ENCODE measurements at regions not wholly inside any gene's neighbourhood (a gene's known extent, or its start where the extent isn't known, plus 50 kb on each side); places are given as distances from the start of the nearest gene placed in this dataset.

- DNase-seq, result no peak
Observed at GRCh38 chr6:102333736-102334135, 940.2 kb downstream of the GRIK2 start.

DNA sequence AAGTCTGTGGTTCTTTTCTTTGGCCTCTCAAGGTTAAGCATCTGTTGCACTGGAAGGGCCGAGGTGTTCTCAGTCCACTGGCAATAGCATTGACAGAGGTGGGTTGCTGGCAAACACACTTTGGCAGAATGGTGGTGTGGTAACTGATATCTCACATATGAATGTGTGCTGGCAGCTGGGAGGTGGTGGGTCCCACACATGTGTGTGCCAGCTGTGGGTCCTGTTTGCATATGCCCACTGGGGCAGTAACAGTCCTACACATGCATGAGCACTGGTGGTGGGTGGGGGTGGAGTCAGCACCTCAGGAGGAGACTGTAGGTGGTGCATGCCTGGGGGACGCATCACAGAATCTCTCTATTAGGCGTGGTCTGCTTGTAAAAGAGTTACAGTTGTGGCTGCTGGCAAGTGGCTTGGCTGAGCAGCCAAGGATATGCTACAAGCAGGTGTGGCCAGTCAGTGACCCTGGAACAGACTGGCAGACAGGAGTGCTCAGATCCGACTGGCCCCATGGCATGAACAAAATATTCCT, 934.3 kb downstream of the GRIK2 start:
- H3K36me3 ChIP-seq (ENCODE audit: low read depth), result no peaks in the 10 kb centered on the region
- no peak for TF ChIP-seq CTCF (IDR thresholded peaks at IDR 0.05)
- no peak for DNase-seq
- no peak overlapping the region for H3K4me3 ChIP-seq
- no peaks in the 10 kb centered on the region for H3K4me1 ChIP-seq (ENCODE audit: low read depth)
- intact Hi-C loops (cut with DNase I, micrococcal nuclease), result no loop called here
- H3K9me3 ChIP-seq, result no peaks in the 10 kb centered on the region
- ATAC-seq, result no peak

More at GRCh38 chr6:102333736-102334135, 940.2 kb downstream of the GRIK2 start:
- Histone ChIP-seq H3K9me3 (no peaks in the 10 kb centered on the region), H3K4me1 (ENCODE audit: low read depth) (no peaks in the 10 kb centered on the region), H3K4me3 (no peak overlapping the region), H3K36me3 (ENCODE audit: low read depth) (no peaks in the 10 kb centered on the region)
- TF ChIP-seq CTCF (IDR thresholded peaks at IDR 0.05), result no peak
- intact Hi-C loops (cut with DNase I, micrococcal nuclease), result no loop called here
- ATAC-seq, result no peak

DNA sequence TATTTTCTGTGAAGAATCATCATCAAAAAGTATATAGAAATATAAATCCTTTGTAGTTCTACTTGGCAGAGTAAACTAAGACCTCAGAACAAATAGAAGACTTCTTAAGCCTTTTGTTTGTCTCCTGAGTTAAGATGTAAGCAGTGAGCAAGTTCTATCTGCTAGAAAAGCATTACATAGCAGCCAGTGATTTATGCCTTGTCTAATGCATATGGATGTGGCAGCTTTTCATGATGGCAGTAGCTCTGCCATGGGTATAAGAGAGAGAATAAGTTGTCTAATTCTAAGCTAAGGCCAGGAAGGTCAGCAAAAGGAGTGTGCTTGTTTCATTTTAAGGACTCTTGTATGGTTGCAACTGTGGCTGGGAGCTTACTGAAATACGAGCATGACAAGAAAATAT, 920.2 kb downstream of the GRIK2 start:
- DNase-seq, result no peak
- no peak for ATAC-seq
- no peaks in the 10 kb centered on the region for H3K36me3 ChIP-seq (ENCODE audit: low read depth)
- no peaks in the 10 kb centered on the region for H3K4me1 ChIP-seq (ENCODE audit: low read depth)
- no peak overlapping the region for H3K4me3 ChIP-seq
- TF ChIP-seq CTCF (IDR thresholded peaks at IDR 0.05), result no peak
- intact Hi-C loops (cut with DNase I, micrococcal nuclease), result no loop called here
- peaks cover 2% of the 10 kb centered on the region for H3K9me3 ChIP-seq

- Histone ChIP-seq H3K9me3 (peaks cover 11% of the 10 kb centered on the region), H3K4me1 (ENCODE audit: low read depth) (no peaks in the 10 kb centered on the region), H3K4me3 (no peak overlapping the region), H3K36me3 (ENCODE audit: low read depth) (no peaks in the 10 kb centered on the region)
- ATAC-seq (no peak), DNase-seq (no peak)
- intact Hi-C loops (cut with DNase I, micrococcal nuclease), result no loop called here
- TF ChIP-seq CTCF (IDR thresholded peaks at IDR 0.05), result no peak
Observed at GRCh38 chr6:102309700-102310099, 916.2 kb downstream of the GRIK2 start.

- Histone ChIP-seq H3K4me1 (ENCODE audit: low read depth) (no peaks in the 10 kb centered on the region), H3K36me3 (ENCODE audit: low read depth) (no peaks in the 10 kb centered on the region), H3K4me3 (no peak overlapping the region), H3K9me3 (peaks cover 5% of the 10 kb centered on the region)
- ATAC-seq (no peak), DNase-seq (no peak)
- TF ChIP-seq CTCF (IDR thresholded peaks at IDR 0.05), result no peak
- intact Hi-C loops (cut with DNase I, micrococcal nuclease), result no loop called here
Observed at GRCh38 chr6:102300350-102300749, 906.8 kb downstream of the GRIK2 start.

- intact Hi-C loops (cut with DNase I, micrococcal nuclease), result no loop called here
- DNase-seq, result no peak
- ATAC-seq, result no peak
Observed at GRCh38 chr6:102298051-102298450, 904.5 kb downstream of the GRIK2 start.

More at GRCh38 chr6:102298051-102298450, 904.5 kb downstream of the GRIK2 start:
- TF ChIP-seq CTCF (IDR thresholded peaks at IDR 0.05), result no peak
- Histone ChIP-seq H3K9me3 (peaks cover 5% of the 10 kb centered on the region), H3K36me3 (ENCODE audit: low read depth) (no peaks in the 10 kb centered on the region), H3K4me3 (no peak overlapping the region), H3K4me1 (ENCODE audit: low read depth) (no peaks in the 10 kb centered on the region)

Data from mucosa of descending colon (tissue), 3 donors.